ENCODE measurements at regions not wholly inside any gene's neighbourhood (a gene's known extent, or its start where the extent isn't known, plus 50 kb on each side); places are given as distances from the start of the nearest gene placed in this dataset.
"Not testable (repeated sequence)": the region's sequence is repeated elsewhere in the genome, so short reads cannot be mapped to it uniquely, and the experiment has no call there.

GRCh38 chr17:77036841-77037381 lies 103.9 kb upstream of the SEC14L1 start:
- peak; percentile 23 for DNase-seq (ENCODE audit: low read depth)

- DNase-seq (ENCODE audit: low read depth), result no peak
Measured at GRCh38 chr17:77037943-77038342, 102.8 kb upstream of the SEC14L1 start.

GRCh38 chr17:77038884-77039555 lies 101.7 kb upstream of the SEC14L1 start:
- no peak for DNase-seq (ENCODE audit: low read depth)

GRCh38 chr17:77042476-77043231 lies 98.1 kb upstream of the SEC14L1 start:
- no peak for DNase-seq (ENCODE audit: low read depth)

- DNase-seq (ENCODE audit: low read depth), result peak; percentile 71
Measured at GRCh38 chr17:77045441-77046041, 95.2 kb upstream of the SEC14L1 start.

GRCh38 chr17:77049440-77049839 lies 91.3 kb upstream of the SEC14L1 start:
- peak; percentile 19 for DNase-seq (ENCODE audit: low read depth)

GRCh38 chr17:77050901-77051300 lies 89.9 kb upstream of the SEC14L1 start:
- DNase-seq (ENCODE audit: low read depth), result not testable (repeated sequence)

- DNase-seq (ENCODE audit: low read depth), result no peak
Measured at GRCh38 chr17:77054936-77055335, 85.8 kb upstream of the SEC14L1 start.

GRCh38 chr17:77055453-77055852 lies 85.3 kb upstream of the SEC14L1 start:
- no peak for DNase-seq (ENCODE audit: low read depth)

- no peak for DNase-seq (ENCODE audit: low read depth)
Measured at GRCh38 chr17:77058016-77058415, 82.8 kb upstream of the SEC14L1 start.

- DNase-seq (ENCODE audit: low read depth), result no peak
Measured at GRCh38 chr17:77061669-77062068, 79.1 kb upstream of the SEC14L1 start.

GRCh38 chr17:77064598-77064997 lies 76.2 kb upstream of the SEC14L1 start:
- DNase-seq (ENCODE audit: low read depth), result no peak

- DNase-seq (ENCODE audit: low read depth), result no peak
Measured at GRCh38 chr17:77066165-77066564, 74.6 kb upstream of the SEC14L1 start.

- DNase-seq (ENCODE audit: low read depth), result peak; percentile 34
Measured at GRCh38 chr17:77066726-77067409, 73.9 kb upstream of the SEC14L1 start.

- no peak for DNase-seq (ENCODE audit: low read depth)
Measured at GRCh38 chr17:77068915-77069314, 71.9 kb upstream of the SEC14L1 start.

- DNase-seq (ENCODE audit: low read depth), result no peak
Measured at GRCh38 chr17:77070888-77071279, 69.9 kb upstream of the SEC14L1 start.

- DNase-seq (ENCODE audit: low read depth), result no peak
Measured at GRCh38 chr17:77071925-77072490, 68.8 kb upstream of the SEC14L1 start.

- DNase-seq (ENCODE audit: low read depth), result no peak
Measured at GRCh38 chr17:77072670-77073069, 68.1 kb upstream of the SEC14L1 start.

GRCh38 chr17:77074681-77075080 lies 66.1 kb upstream of the SEC14L1 start:
- DNase-seq (ENCODE audit: low read depth), result no peak

GRCh38 chr17:77076124-77076830 lies 64.5 kb upstream of the SEC14L1 start:
- no peak for DNase-seq (ENCODE audit: low read depth)

- DNase-seq (ENCODE audit: low read depth), result no peak
Measured at GRCh38 chr17:77083531-77083930, 57.2 kb upstream of the SEC14L1 start.

Measured in HT1080 (cell line).